ENCODE measurements at regions not wholly inside any gene's neighbourhood (a gene's known extent, or its start where the extent isn't known, plus 50 kb on each side); places are given as distances from the start of the nearest gene placed in this dataset.

- H3K27ac ChIP-seq = no peak overlapping the region
- intact Hi-C loops (cut with DNase I) = no loop called here
- no peaks in the 10 kb centered on the region for H3K36me3 ChIP-seq
- no peaks in the 10 kb centered on the region for H3K9me3 ChIP-seq
- H3K4me3 ChIP-seq = no peak overlapping the region
- no peaks in the 10 kb centered on the region for H3K4me1 ChIP-seq
- TF ChIP-seq, protein P1, sequence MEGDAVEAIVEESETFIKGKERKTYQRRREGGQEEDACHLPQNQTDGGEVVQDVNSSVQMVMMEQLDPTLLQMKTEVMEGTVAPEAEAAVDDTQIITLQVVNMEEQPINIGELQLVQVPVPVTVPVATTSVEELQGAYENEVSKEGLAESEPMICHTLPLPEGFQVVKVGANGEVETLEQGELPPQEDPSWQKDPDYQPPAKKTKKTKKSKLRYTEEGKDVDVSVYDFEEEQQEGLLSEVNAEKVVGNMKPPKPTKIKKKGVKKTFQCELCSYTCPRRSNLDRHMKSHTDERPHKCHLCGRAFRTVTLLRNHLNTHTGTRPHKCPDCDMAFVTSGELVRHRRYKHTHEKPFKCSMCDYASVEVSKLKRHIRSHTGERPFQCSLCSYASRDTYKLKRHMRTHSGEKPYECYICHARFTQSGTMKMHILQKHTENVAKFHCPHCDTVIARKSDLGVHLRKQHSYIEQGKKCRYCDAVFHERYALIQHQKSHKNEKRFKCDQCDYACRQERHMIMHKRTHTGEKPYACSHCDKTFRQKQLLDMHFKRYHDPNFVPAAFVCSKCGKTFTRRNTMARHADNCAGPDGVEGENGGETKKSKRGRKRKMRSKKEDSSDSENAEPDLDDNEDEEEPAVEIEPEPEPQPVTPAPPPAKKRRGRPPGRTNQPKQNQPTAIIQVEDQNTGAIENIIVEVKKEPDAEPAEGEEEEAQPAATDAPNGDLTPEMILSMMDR (IDR thresholded peaks at IDR 0.05) = no peak
- no peaks in the 10 kb centered on the region for H3K27me3 ChIP-seq
- no peak for DNase-seq (ENCODE audit: low spot score in 2 of 2)
These were observed 70.6 kb upstream of the SLC24A4 start for GRCh38 chr14:92252323-92252722.

- Histone ChIP-seq H3K27me3 (no peaks in the 10 kb centered on the region), H3K9me3 (no peaks in the 10 kb centered on the region), H3K36me3 (no peaks in the 10 kb centered on the region), H3K4me1 (no peaks in the 10 kb centered on the region), H3K4me3 (no peak overlapping the region), H3K27ac (no peak overlapping the region)
- TF ChIP-seq, protein P1 (IDR thresholded peaks at IDR 0.05) = no peak
- intact Hi-C loops (cut with DNase I) = no loop called here
- DNase-seq (ENCODE audit: low spot score in 2 of 2) = no peak
These were observed 69.5 kb upstream of the SLC24A4 start for GRCh38 chr14:92253381-92253894.

GRCh38 chr14:92254786-92255185, 68.2 kb upstream of the SLC24A4 start:
- Histone ChIP-seq H3K4me3 (peak overlapping the region; percentile 33 to 42), H3K27ac (no peak overlapping the region), H3K9me3 (no peaks in the 10 kb centered on the region), H3K4me1 (no peaks in the 10 kb centered on the region), H3K27me3 (no peaks in the 10 kb centered on the region), H3K36me3 (no peaks in the 10 kb centered on the region)
- TF ChIP-seq, protein P1 (IDR thresholded peaks at IDR 0.05) = no peak
- DNase-seq (ENCODE audit: low spot score in 2 of 2) = peak in 1 of 2 donors; percentile 69
- intact Hi-C loops (cut with DNase I) = no loop called here

GRCh38 chr14:92258934-92259333, 64.0 kb upstream of the SLC24A4 start:
- Histone ChIP-seq H3K36me3 (no peaks in the 10 kb centered on the region), H3K27me3 (no peaks in the 10 kb centered on the region), H3K27ac (no peak overlapping the region), H3K4me3 (no peak overlapping the region), H3K9me3 (no peaks in the 10 kb centered on the region), H3K4me1 (no peaks in the 10 kb centered on the region)
- TF ChIP-seq, protein P1 (IDR thresholded peaks at IDR 0.05) = no peak
- DNase-seq (ENCODE audit: low spot score in 2 of 2) = no peak
- intact Hi-C loops (cut with DNase I) = no loop called here

DNA sequence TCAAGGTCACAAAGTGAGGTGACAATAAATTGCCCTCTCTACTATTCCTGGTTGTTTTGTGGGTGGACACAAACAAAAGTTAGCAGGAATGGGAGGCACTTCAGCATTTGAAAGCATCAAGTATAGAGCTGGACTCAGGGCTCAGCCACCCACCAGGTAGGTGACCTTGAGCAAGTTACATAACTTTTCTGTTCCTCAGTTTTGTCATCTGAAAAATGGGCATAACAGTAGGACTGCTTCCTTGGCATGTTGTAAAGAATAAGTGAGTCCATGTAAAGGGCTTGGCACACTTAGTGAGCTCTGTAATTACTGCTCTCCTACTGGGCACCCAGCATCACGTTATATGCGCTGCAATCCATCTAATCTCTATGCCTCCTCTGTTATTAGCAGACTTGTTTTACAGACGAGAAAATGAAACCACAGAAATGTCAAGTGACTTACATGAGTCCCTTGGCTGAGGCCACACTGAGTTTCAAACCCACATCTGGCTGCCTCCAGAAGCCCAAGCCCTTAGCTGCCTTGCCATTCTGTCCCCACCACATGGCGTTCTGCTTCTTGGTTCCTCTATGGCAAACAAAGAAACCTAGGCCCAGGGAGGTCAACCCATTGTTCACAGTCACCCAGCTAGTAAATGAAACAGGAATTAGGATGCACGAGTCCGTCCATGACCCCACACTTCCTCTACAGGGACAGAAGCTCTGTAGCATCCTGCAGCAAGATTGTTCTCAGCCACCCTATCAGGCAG, 63.2 kb upstream of the SLC24A4 start:
- DNase-seq (ENCODE audit: low spot score in 2 of 2) = no peak
- Histone ChIP-seq H3K27ac (no peak overlapping the region), H3K4me3 (no peak overlapping the region), H3K4me1 (no peaks in the 10 kb centered on the region), H3K9me3 (no peaks in the 10 kb centered on the region), H3K36me3 (no peaks in the 10 kb centered on the region), H3K27me3 (no peaks in the 10 kb centered on the region)
- TF ChIP-seq, protein P1 (IDR thresholded peaks at IDR 0.05) = no peak
- intact Hi-C loops (cut with DNase I) = no loop called here

Measured in ascending aorta (tissue), 2 donors.